ENCODE measurements at regions not wholly inside any gene's neighbourhood (a gene's known extent, or its start where the extent isn't known, plus 50 kb on each side); places are given as distances from the start of the nearest gene placed in this dataset.
A peak's percentile ranks its signal among the peaks of the same experiment; 100 is the strongest.

DNA sequence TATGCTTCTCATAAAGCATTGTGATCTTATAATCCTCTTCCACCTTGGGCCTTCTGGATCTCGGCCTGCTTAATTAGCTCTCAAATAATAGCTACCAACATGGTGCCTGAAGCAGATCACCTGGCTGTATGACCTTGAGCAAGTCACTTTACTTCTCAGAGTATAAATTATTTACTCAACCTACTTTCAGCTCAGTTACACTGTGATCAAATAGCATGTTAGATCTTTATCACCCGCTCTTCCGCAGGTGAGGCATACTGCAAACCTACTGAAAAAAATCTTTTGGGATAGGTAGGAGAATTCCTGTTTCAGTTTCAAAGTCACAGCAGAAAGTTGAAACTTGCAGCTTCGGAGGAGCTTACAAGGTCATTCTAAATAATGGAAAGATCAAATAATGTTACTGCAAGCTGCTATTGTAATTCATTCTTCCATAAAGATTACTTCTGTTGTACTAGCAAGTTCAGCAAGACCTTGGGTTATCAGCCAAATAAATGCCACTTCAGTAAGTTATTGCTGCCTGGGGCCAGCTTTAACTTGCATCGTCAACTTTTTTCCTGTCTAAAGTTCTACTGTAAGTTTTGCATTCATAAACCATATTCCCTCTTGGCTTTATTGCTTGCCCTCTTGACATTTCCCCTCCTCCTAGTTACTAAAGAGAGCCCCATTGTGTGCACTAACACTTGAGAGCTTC is 268.4 kb upstream of the ATP11B start:
- FAIRE-seq: no peak

GRCh38 chr3:182525766-182526374 is 267.4 kb upstream of the ATP11B start:
- FAIRE-seq: no peak

DNA sequence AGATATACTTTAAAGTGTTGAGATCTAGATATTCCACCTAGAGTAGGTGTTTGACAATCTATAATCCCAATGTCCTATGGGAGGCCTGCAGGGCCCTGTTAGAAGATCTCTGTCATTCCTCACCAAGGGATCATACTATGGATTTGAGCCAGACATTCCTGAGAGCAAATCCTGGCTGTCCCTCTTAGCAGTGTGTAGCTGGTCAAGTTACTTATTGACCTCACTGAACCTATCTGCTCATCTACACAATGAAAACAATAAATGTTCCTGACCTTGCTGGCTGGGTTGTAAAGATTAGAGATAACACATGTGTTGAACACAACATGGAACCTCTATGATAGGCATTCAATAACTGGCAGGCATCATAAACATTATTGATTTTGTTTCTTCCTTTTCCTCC is 265.6 kb upstream of the ATP11B start:
- FAIRE-seq: no peak

DNA sequence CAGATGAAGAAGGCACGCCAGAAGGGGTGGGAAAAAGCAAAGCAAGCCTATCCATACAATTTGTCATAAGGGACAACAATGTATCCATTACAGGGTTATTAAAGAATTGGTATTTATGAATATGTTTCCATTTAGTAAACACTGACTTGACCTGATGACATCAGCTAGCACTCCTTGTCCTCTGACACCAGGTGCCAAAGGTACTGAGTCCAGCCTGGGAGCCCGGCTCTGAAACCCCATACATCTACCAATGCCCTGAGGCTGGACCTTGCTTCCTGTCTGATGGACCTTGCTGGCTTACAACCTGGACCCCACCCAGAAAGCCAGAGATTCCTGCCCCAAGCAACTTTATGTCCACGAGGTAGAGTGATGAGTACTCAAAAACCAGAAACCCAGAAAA is 263.0 kb upstream of the ATP11B start:
- no peak for FAIRE-seq

GRCh38 chr3:182533394-182533793 is 259.9 kb upstream of the ATP11B start:
- no peak for FAIRE-seq

DNA sequence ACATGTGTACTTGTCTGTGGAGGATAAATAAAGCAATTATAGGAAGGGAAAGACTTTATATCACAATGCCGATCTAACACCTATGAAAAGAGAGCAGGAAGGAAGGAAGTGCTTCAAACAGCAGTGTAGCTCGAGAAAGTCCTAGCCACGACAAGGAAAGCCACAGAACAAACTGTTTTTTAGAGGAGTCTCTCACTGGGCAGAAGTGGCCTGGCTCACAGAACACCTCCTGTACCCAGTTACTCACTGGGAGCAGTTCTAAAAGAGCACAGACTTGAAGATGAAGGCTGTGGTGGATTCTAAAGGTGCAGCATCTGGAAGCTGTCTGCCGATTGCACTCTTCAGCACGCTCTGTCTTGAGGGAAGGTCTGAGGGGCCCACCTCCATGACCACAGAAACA is 248.8 kb upstream of the ATP11B start:
- no peak for FAIRE-seq

- FAIRE-seq: no peak
Measured at GRCh38 chr3:182562274-182562673, 231.0 kb upstream of the ATP11B start.

DNA sequence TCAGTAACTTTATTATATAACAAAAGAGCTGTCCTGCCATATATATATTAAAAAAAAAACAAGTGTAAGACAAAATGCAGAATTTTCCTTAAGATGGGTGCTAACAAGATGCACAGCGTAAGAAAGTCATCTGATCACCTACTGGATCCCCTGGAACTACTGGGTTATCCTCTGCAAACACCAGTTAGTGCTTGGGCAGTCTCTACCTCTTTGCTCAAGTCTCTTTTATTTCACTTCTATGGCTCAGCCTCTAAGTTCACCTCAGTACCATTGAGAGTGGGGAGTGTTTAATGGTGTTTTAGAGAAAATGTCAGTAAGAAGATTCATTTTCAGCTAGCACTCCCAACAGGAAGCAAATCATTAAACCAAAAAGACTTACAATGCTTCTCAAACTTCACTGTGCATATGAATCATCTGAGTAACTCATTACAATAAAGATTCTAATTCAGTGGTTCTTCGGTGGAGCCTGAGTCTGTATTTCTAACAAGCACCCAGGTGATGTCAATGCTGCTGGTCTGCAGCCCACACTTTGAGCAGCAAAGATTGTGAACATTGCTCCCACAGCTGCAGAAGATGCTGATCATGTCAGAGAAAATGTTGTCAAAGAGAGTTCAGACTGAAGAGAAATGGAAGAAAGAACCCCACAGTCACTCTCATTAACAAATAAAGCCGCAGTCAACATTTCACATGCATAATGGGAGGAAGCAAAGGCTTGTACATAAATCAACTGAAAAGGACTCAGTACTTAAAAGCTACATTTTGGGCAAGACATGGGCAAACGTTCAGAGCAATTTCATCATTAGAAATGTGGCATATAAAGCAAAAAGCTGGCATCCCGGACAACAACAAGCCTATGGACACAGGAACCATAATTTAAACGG is 227.1 kb upstream of the ATP11B start:
- FAIRE-seq: no peak

GRCh38 chr3:182567700-182568099 is 225.6 kb upstream of the ATP11B start:
- FAIRE-seq: no peak

DNA sequence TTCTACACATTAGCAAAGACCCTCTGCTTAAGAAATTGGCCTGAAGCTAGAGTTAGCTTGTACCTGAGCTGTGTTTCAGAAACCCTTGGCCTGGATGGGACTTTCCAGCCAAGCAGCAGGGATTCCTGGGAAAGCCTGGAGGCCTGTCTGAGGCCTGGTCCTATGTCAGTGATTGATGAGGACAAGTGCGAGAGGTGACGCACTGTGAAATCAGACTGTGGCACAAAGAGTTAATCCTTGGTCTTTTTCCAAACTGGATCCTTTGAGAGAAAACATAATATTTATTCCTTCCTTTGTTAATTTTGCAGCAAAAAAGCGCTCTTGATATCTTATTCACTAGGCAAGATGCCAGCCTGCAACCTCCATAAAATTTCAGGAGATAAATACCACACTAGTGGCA is 225.0 kb upstream of the ATP11B start:
- no peak for FAIRE-seq

GRCh38 chr3:182568876-182569275 is 224.4 kb upstream of the ATP11B start:
- FAIRE-seq: no peak

GRCh38 chr3:182570946-182571594 is 222.2 kb upstream of the ATP11B start:
- FAIRE-seq: no peak

- no peak for FAIRE-seq
Measured at GRCh38 chr3:182575941-182576340, 217.4 kb upstream of the ATP11B start.

GRCh38 chr3:182583545-182583944 is 209.8 kb upstream of the ATP11B start:
- no peak for FAIRE-seq

DNA sequence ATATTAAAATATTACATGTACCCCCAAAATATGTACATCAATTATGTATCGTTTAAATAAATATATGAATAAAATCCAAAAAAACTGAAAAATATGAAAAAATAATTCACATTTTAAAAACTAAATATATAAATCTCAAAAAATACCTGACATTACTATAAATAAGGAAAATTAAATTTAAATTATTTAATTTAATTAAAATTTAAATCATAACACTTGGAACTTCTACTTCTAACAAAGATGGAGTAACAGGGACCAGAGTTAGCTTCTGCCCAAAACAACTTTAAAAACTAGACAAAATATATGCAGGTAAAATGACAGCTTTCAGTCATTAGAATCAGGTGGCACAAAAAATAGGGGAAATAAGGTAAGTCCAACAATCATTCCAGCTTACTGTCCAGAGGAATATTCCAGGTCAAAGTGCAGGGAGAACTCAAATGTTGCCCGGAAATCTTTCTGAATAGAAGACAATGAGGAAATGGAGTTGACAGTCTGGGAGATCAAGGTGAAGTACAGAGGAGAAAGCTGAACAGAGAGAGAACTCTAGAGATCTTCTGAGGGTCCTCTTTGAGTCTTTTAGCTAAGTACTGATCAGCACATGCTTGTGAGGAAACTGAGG is 207.7 kb upstream of the ATP11B start:
- peak; percentile 80 for FAIRE-seq

DNA sequence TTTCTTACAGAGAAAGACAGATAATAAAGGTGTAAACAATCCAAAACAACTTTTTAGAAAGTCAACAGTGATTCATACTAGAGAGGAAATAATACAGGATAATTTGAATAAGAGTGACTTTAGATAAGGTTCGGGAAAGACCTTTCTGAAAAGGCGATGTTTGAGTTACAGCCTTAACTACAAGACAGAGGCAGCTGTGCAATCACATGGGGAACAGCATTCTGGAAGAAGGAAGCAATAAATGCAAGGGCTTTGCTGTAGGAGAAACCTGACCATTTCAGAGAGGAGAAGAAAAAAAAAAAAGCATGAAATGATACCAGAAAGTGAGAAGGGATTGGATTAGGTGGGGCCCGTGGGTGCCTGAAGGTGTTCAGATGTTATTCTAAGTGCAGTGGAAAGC is 200.6 kb upstream of the ATP11B start:
- no peak for FAIRE-seq

DNA sequence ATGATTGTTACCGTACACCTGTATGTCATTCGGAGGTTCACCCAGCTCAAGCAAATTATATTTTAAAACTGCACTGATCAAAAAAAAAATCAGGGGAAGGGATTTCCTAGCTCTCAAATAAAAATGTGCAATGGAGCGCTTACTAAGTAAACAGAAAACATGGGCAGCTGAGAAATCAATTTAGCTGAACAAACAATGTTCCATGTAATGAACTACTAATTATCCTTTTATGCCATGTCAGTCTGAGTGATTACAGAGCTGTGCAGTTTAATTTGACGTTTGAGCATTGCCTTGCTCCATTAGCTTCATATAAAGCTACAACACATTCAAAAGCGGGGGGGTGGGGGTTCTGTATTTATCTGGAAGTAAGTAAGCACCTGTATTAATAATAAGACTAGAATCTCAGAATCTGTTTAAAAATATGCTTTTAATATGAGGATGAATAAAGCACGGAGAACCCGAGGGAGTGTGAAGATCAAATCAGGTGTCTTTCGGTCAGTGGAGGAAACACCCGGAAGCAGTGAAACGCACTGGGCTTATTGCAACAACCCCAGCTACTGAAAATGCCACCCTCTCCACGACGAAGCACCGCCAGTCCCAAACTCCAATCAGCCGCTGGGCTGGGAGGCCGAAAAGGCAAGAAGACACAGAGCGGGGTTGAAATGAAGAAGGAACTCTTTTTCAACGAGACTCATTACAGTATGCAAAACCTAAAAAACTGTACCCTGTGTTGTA is 196.5 kb upstream of the ATP11B start:
- no peak for FAIRE-seq

DNA sequence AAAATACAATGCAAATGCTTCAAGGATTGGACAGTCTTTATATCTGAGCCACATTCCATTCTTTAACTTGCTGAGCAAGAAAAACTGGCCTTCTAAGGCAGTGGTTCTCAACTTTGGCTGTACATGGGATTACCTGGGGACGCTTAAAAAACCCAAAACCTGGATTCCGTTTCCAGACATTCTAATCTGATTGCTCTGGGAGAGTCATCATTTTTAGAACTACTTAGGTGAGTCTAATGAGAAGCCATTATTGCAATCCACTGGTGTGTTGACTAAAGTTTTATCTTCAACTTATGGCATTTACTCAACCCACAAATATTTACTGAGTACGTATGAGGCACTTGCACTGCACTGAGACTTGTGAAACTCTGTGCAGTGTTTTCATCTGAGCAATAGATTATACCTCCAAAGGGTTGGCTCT is 195.7 kb upstream of the ATP11B start:
- no peak for FAIRE-seq

DNA sequence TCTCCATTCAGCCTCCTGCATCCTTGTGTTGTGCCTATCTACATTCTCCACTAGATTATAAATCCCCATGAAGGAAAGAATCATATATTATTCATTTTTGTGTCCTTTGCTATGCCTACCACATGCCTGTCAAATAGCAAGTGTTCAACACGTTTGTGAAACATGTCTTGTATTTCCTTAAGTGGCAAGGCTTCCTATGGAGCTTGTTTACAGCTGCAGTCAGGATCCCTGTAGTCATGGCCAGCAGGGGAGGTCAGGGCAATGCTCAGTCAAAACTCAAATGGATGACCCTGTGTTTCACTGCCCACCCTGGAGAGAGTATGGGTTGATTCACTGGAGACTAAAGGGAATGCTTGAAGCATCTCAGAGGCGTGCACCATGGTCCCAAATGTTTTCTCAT is 191.7 kb upstream of the ATP11B start:
- FAIRE-seq: no peak

DNA sequence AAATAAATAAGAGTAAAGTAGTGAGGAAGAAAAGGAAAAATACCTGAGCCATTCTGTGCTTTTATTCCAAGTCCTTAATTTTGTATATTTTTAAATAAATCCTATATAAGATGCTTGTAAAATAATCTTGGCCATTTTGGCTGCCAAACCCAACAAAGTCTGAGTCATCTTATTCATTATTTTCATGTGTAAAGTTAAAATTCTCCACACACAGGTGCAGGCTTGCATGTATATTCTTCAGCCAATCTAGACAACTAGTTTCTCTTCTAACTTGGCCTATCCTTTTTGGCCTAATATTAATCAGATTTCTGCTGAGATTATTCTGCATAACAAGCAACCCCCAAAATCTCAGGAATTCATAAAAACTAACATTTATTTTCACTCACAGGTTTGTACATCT is 189.8 kb upstream of the ATP11B start:
- FAIRE-seq: no peak

GRCh38 chr3:182605882-182606611 is 187.3 kb upstream of the ATP11B start:
- FAIRE-seq: no peak

Data from G401.6 (cell line).